Fibroblast of lung (primary cell): ENCODE measurements at regions not wholly inside any gene's neighbourhood (a gene's known extent, or its start where the extent isn't known, plus 50 kb on each side); places are given as distances from the start of the nearest gene placed in this dataset.

Experiments
- DNase-seq, 2 donors: peaks; one replicate each; pipeline versions ENCODE4 v3.0.0 to v3.0.0-alpha.2; 2010; ENCODE audit warnings: low read depth in 2 of 2
- H2AFZ ChIP-seq: 2 replicates; pipeline ENCODE4 v1.5.1; 2012; ENCODE audit warnings: low read length, control low read depth, inconsistent platforms
- H3K27ac ChIP-seq: 2 replicates; pipeline ENCODE4 v1.5.1; 2011; ENCODE audit warnings: low read length, control low read depth; ENCODE audit not compliant: insufficient read depth
- H3K27me3 ChIP-seq: 2 replicates; pipeline ENCODE4 v1.5.1; 2011; ENCODE audit warnings: mild to moderate bottlenecking, low read length; ENCODE audit not compliant: control insufficient read depth, insufficient read depth
- H3K36me3 ChIP-seq: 2 replicates; pipeline ENCODE4 v1.5.1; 2011; ENCODE audit warnings: low read length; ENCODE audit not compliant: control insufficient read depth, insufficient read depth
- H3K4me1 ChIP-seq: 2 replicates; pipeline ENCODE4 v1.5.1; 2011; ENCODE audit warnings: low read length; ENCODE audit not compliant: control insufficient read depth, insufficient read depth; ENCODE audit errors: extremely low read depth
- H3K4me2 ChIP-seq: 2 replicates; pipeline ENCODE4 v1.5.1; 2011; ENCODE audit warnings: low read length, control low read depth; ENCODE audit not compliant: insufficient read depth; ENCODE audit errors: extremely low read depth
- H3K4me3 ChIP-seq, 4 experiments: fragments of 200-600 bp in 1 of 4; sonication (generic) in 1 of 4; replicated peaks in 1 of 4; 2 replicates each; pipeline ENCODE4 v1.5.1; 2011 to 2016; ENCODE audit warnings: low read length in 4 of 4, low read depth in 3 of 4, mild to moderate bottlenecking in 3 of 4, control low read depth in 2 of 4, inconsistent platforms in 1 of 4, mixed read lengths in 1 of 4; ENCODE audit not compliant: insufficient read depth in 1 of 4; ENCODE audit errors: control extremely low read depth in 1 of 4
- H3K79me2 ChIP-seq: 2 replicates; pipeline ENCODE4 v1.5.1; 2012; ENCODE audit warnings: mild to moderate bottlenecking, low read length, inconsistent platforms; ENCODE audit not compliant: control insufficient read depth, insufficient read depth
- H3K9ac ChIP-seq: 2 replicates; pipeline ENCODE4 v1.5.1; 2011; ENCODE audit warnings: mild to moderate bottlenecking, low read length, control low read depth; ENCODE audit not compliant: insufficient read depth
- H3K9me3 ChIP-seq: 2 replicates; pipeline ENCODE4 v1.5.1; 2012; ENCODE audit warnings: low read depth, low read length; ENCODE audit not compliant: control insufficient read depth, insufficient read depth
- H4K20me1 ChIP-seq: 2 replicates; pipeline ENCODE4 v1.5.1; 2011; ENCODE audit warnings: low read length; ENCODE audit not compliant: control insufficient read depth, insufficient read depth; ENCODE audit errors: extremely low read depth
- CTCF ChIP-seq, 2 donors: IDR thresholded peaks in 1 of 2; conservative IDR thresholded peaks in 1 of 2; 1 replicate in 1 of 2; 2 replicates in 1 of 2; pipeline ENCODE4 v1.5.1; 2011 to 2012; ENCODE audit warnings: low read length in 2 of 2, control low read depth in 1 of 2, inconsistent platforms in 1 of 2, low read depth in 1 of 2, mild to moderate bottlenecking in 1 of 2
- EZH2 ChIP-seq: IDR thresholded peaks from 2 replicates; pipeline ENCODE4 v1.5.1; 2012; ENCODE audit warnings: low read length, control low read depth, mild to moderate bottlenecking; ENCODE audit errors: missing control alignments

- H3K27ac ChIP-seq = no peak overlapping the region
- TF ChIP-seq CTCF (conservative IDR thresholded peaks at IDR 0.05 in 1 of 2, IDR thresholded peaks at IDR 0.05 in 1 of 2; ENCODE audit: low read depth in 1 of 2, low read length in 2 of 2) (no peak), EZH2 (no peak)
- no peaks in the 10 kb centered on the region for H3K79me2 ChIP-seq
- H3K4me3 ChIP-seq = no peak overlapping the region
- H2AFZ ChIP-seq = no peak overlapping the region
- H4K20me1 ChIP-seq = no peaks in the 10 kb centered on the region
- H3K27me3 ChIP-seq = no peaks in the 10 kb centered on the region
- no peaks in the 10 kb centered on the region for H3K4me1 ChIP-seq
- H3K9me3 ChIP-seq = no peaks in the 10 kb centered on the region
- no peak overlapping the region for H3K9ac ChIP-seq
- H3K4me2 ChIP-seq = no peak overlapping the region
- H3K36me3 ChIP-seq = no peaks in the 10 kb centered on the region
- DNase-seq = no peak
These were observed 349.2 kb upstream of the ZC3H15 start for GRCh38 chr2:186136860-186137259.

- Histone ChIP-seq H4K20me1 (no peaks in the 10 kb centered on the region), H2AFZ (no peak overlapping the region), H3K79me2 (no peaks in the 10 kb centered on the region), H3K4me1 (no peaks in the 10 kb centered on the region), H3K36me3 (no peaks in the 10 kb centered on the region), H3K27me3 (no peaks in the 10 kb centered on the region), H3K4me3 (no peak overlapping the region), H3K9ac (no peak overlapping the region), H3K9me3 (no peaks in the 10 kb centered on the region), H3K4me2 (no peak overlapping the region), H3K27ac (no peak overlapping the region)
- TF ChIP-seq EZH2 (no peak), CTCF (conservative IDR thresholded peaks at IDR 0.05 in 1 of 2, IDR thresholded peaks at IDR 0.05 in 1 of 2; ENCODE audit: low read depth in 1 of 2, low read length in 2 of 2) (no peak)
- no peak for DNase-seq
These were observed 347.2 kb upstream of the ZC3H15 start for GRCh38 chr2:186138845-186139244.

- H3K27ac ChIP-seq = no peak overlapping the region
- DNase-seq = no peak
- H3K79me2 ChIP-seq = no peaks in the 10 kb centered on the region
- no peak overlapping the region for H3K4me3 ChIP-seq
- no peaks in the 10 kb centered on the region for H3K9me3 ChIP-seq
- TF ChIP-seq CTCF (conservative IDR thresholded peaks at IDR 0.05 in 1 of 2, IDR thresholded peaks at IDR 0.05 in 1 of 2; ENCODE audit: low read depth in 1 of 2, low read length in 2 of 2) (no peak), EZH2 (no peak)
- H4K20me1 ChIP-seq = no peaks in the 10 kb centered on the region
- no peak overlapping the region for H3K9ac ChIP-seq
- no peak overlapping the region for H2AFZ ChIP-seq
- H3K4me1 ChIP-seq = no peaks in the 10 kb centered on the region
- no peaks in the 10 kb centered on the region for H3K27me3 ChIP-seq
- H3K4me2 ChIP-seq = no peak overlapping the region
- H3K36me3 ChIP-seq = no peaks in the 10 kb centered on the region
These were observed 327.0 kb upstream of the ZC3H15 start for GRCh38 chr2:186159101-186159500.
